GM23338 (cell line): ENCODE measurements at regions not wholly inside any gene's neighbourhood (a gene's known extent, or its start where the extent isn't known, plus 50 kb on each side); places are given as distances from the start of the nearest gene placed in this dataset.

Source experiments
- ATAC-seq: fragments of 200-7000 bp; cut with Tn5 transposase; 3 replicates; pipeline ENCODE4 v1.9.1; 2020
- DNase-seq: peaks from one replicate; pipeline ENCODE4 v3.0.0-alpha.2; 2015; ENCODE audit warnings: low spot score
- H2AFZ ChIP-seq: fragments of 200-600 bp; sonication (generic); 2 replicates; pipeline ENCODE4 v1.8.0; 2016; ENCODE audit warnings: antibody characterized with exemption, mild to moderate bottlenecking, moderate library complexity
- H3F3A ChIP-seq: fragments of 200-600 bp; sonication (generic); replicated peaks from 2 replicates; pipeline ENCODE4 v1.8.0; 2017; ENCODE audit warnings: antibody characterized with exemption, mixed run types, low read depth
- H3K27ac ChIP-seq: fragments of 200-600 bp; sonication (generic); 2 replicates; pipeline ENCODE4 v1.6.1; 2016; ENCODE audit warnings: low read depth
- H3K27me3 ChIP-seq: fragments of 200-600 bp; sonication (generic); 2 replicates; pipeline ENCODE4 v1.8.0; 2016; ENCODE audit warnings: mild to moderate bottlenecking, mixed run types, moderate library complexity; ENCODE audit not compliant: insufficient read depth
- H3K36me3 ChIP-seq: fragments of 200-600 bp; sonication (generic); 2 replicates; pipeline ENCODE4 v1.8.0; 2016; ENCODE audit warnings: mild to moderate bottlenecking; ENCODE audit not compliant: insufficient read depth
- H3K4me1 ChIP-seq: fragments of 200-600 bp; sonication (generic); 2 replicates; pipeline ENCODE4 v1.8.0; 2016; ENCODE audit warnings: mild to moderate bottlenecking, moderate library complexity; ENCODE audit not compliant: insufficient read depth
- H3K4me2 ChIP-seq: fragments of 200-600 bp; sonication (generic); 2 replicates; pipeline ENCODE4 v1.7.1; 2017; ENCODE audit warnings: mixed run types
- H3K4me3 ChIP-seq: fragments of 200-600 bp; sonication (generic); 2 replicates; pipeline ENCODE4 v1.6.1; 2016; ENCODE audit warnings: mixed run types
- H3K79me2 ChIP-seq: fragments of 200-600 bp; sonication (generic); replicated peaks from 2 replicates; pipeline ENCODE4 v1.8.0; 2017; ENCODE audit warnings: mild to moderate bottlenecking; ENCODE audit not compliant: insufficient read depth
- H3K9me2 ChIP-seq: fragments of 200-600 bp; sonication (generic); 2 replicates; pipeline ENCODE4 v1.8.0; 2017; ENCODE audit not compliant: insufficient read depth
- H4K20me1 ChIP-seq: fragments of 200-600 bp; sonication (generic); replicated peaks from 2 replicates; pipeline ENCODE4 v1.8.0; 2017; ENCODE audit warnings: mild to moderate bottlenecking; ENCODE audit not compliant: insufficient read depth
- H3K27ac Mint-ChIP-seq: 2 replicates; pipeline ENCODE4 v1.8.0; 2020; ENCODE audit warnings: inconsistent platforms, mild to moderate bottlenecking, moderate library complexity, mixed read lengths
- H3K27me3 Mint-ChIP-seq: 3 replicates; pipeline ENCODE4 v1.8.0; 2022; ENCODE audit warnings: low read depth, mild to moderate bottlenecking, moderate library complexity, mixed read lengths, inconsistent platforms; ENCODE audit not compliant: insufficient read depth, poor library complexity
- H3K36me3 Mint-ChIP-seq: 3 replicates; pipeline ENCODE4 v1.8.0; 2021; ENCODE audit warnings: low read depth, mild to moderate bottlenecking, inconsistent platforms, moderate library complexity, mixed read lengths
- H3K4me1 Mint-ChIP-seq: 3 replicates; pipeline ENCODE4 v1.8.0; 2020; ENCODE audit warnings: mild to moderate bottlenecking, inconsistent platforms, mixed read lengths
- H3K4me3 Mint-ChIP-seq: 3 replicates; pipeline ENCODE4 v1.8.0; 2021; ENCODE audit warnings: moderate library complexity, mild to moderate bottlenecking, inconsistent platforms, mixed read lengths
- H3K9me3 Mint-ChIP-seq: 3 replicates; pipeline ENCODE4 v1.8.0; 2020; ENCODE audit warnings: moderate library complexity, mild to moderate bottlenecking, inconsistent platforms, mixed read lengths
- CREB1 ChIP-seq: fragments of 250-450 bp; sonication (Bioruptor Pico); IDR thresholded peaks from 2 replicates; pipeline ENCODE4 v1.5.0; 2020; ENCODE audit warnings: low read depth, mild to moderate bottlenecking, moderate library complexity
- CTCF ChIP-seq, 2 experiments: fragments of 200-600 bp in 1 of 2; sonication (generic) in 1 of 2; conservative IDR thresholded peaks; 2 replicates each; pipeline versions ENCODE4 v1.5.1 to v1.6.1; 2016 to 2017; ENCODE audit warnings: antibody characterized with exemption in 2 of 2, low read depth in 2 of 2, mild to moderate bottlenecking in 2 of 2, moderate library complexity in 1 of 2
- ETS1 ChIP-seq: IDR thresholded peaks from 2 replicates; pipeline ENCODE4 v1.6.1; 2016; ENCODE audit warnings: antibody characterized with exemption
- EZH2 ChIP-seq: fragments of 200-600 bp; sonication (generic); IDR thresholded peaks from one replicate; pipeline ENCODE4 v1.8.0; 2017; ENCODE audit warnings: antibody characterized with exemption, mild to moderate bottlenecking, low read depth; ENCODE audit not compliant: unreplicated experiment
- EZH2phosphoT487 ChIP-seq: fragments of 200-600 bp; sonication (generic); IDR thresholded peaks from one replicate; pipeline ENCODE4 v1.8.1; 2018; ENCODE audit warnings: antibody characterized with exemption; ENCODE audit not compliant: unreplicated experiment
- JUNB ChIP-seq: IDR thresholded peaks from one replicate; pipeline ENCODE4 v1.6.1; 2016; ENCODE audit warnings: antibody characterized with exemption; ENCODE audit not compliant: unreplicated experiment
- NANOG ChIP-seq: IDR thresholded peaks from 2 replicates; pipeline ENCODE4 v1.6.1; 2016; ENCODE audit warnings: antibody characterized with exemption, borderline replicate concordance
- POLR2AphosphoS5 ChIP-seq: IDR thresholded peaks from 2 replicates; pipeline ENCODE4 v1.6.1; 2016; ENCODE audit warnings: antibody characterized with exemption, low read depth
- REST ChIP-seq: IDR thresholded peaks from one replicate; pipeline ENCODE4 v1.6.1; 2018; ENCODE audit warnings: antibody characterized with exemption; ENCODE audit not compliant: unreplicated experiment
- STAT1 ChIP-seq: IDR thresholded peaks from one replicate; pipeline ENCODE4 v1.6.1; 2016; ENCODE audit warnings: antibody characterized with exemption; ENCODE audit not compliant: unreplicated experiment
- ZNF114 ChIP-seq: fragments of 250-450 bp; sonication (Bioruptor Pico); IDR thresholded peaks from 2 replicates; pipeline ENCODE4 v1.5.0; 2020; ENCODE audit warnings: mild to moderate bottlenecking, moderate library complexity
- ZNF331 ChIP-seq: fragments of 250-450 bp; sonication (Bioruptor Pico); IDR thresholded peaks from 2 replicates; pipeline ENCODE4 v1.5.0; 2020; ENCODE audit warnings: low read depth, mild to moderate bottlenecking, moderate library complexity
- ZNF462 ChIP-seq: fragments of 250-450 bp; sonication (Bioruptor Pico); IDR thresholded peaks from 2 replicates; pipeline ENCODE4 v1.5.0; 2020; ENCODE audit warnings: mild to moderate bottlenecking, moderate library complexity

GRCh38 chr5:15447209-15447608 is 52.8 kb upstream of the FBXL7 start:
- Histone ChIP-seq H2AFZ (no peak overlapping the region), H3K4me1 (no peaks in the 10 kb centered on the region), H4K20me1 (no peaks in the 10 kb centered on the region), H3K4me3 (no peak overlapping the region), H3K36me3 (no peaks in the 10 kb centered on the region), H3K27ac (no peak overlapping the region), H3K4me2 (no peak overlapping the region), H3K27me3 (no peaks in the 10 kb centered on the region), H3K9me2 (0 out of 2 replicates have a peak, but pooled peaks cover 5% of the 10 kb centered on the region), H3F3A (no peaks in the 10 kb centered on the region), H3K79me2 (no peaks in the 10 kb centered on the region)
- Mint-ChIP-seq H3K9me3 (no peaks in the 10 kb centered on the region; the same call in 1 of the 3 replicates), H3K4me1 (no peaks in the 10 kb centered on the region; the same call in 1 of the 3 replicates), H3K27me3 (peaks cover 10% of the 10 kb centered on the region), H3K36me3 (no peaks in the 10 kb centered on the region), H3K27ac (no peak overlapping the region), H3K4me3 (no peak overlapping the region)
- ATAC-seq (no peak), DNase-seq (no peak)
- TF ChIP-seq POLR2AphosphoS5 (no peak), EZH2phosphoT487 (no peak), REST (no peak), ZNF462 (CRISPR knock-in tag) (no peak), CTCF (conservative IDR thresholded peaks at IDR 0.05; ENCODE audit: low read depth in 2 of 2) (no peak), EZH2 (no peak), JUNB (no peak), STAT1 (no peak), NANOG (no peak), ZNF331 (no peak), ETS1 (no peak), CREB1 (CRISPR knock-in tag) (no peak), ZNF114 (CRISPR knock-in tag) (no peak)
